Tibial artery (tissue), 4 donors: ENCODE measurements at regions not wholly inside any gene's neighbourhood (a gene's known extent, or its start where the extent isn't known, plus 50 kb on each side); places are given as distances from the start of the nearest gene placed in this dataset.

Experiments used
- DNase-seq, 2 donors: peaks; one replicate each; pipeline ENCODE4 v3.0.0-alpha.2; 2019
- H3K27ac ChIP-seq, 2 donors: fragments of 200-600 bp; sonication (generic) in 1 of 2; 1 replicate in 1 of 2; 2 replicates in 1 of 2; pipeline ENCODE4 v1.5.1; 2018 to 2019; ENCODE audit warnings: mild to moderate bottlenecking in 1 of 2
- H3K27me3 ChIP-seq, 2 donors: fragments of 200-600 bp; sonication (generic) in 1 of 2; one replicate each; pipeline versions ENCODE4 v1.5.1 to v1.6.0; 2016 to 2019
- H3K36me3 ChIP-seq, 3 donors: fragments of 200-600 bp; sonication (generic) in 2 of 3; one replicate each; pipeline ENCODE4 v1.5.1; 2016 to 2019; ENCODE audit warnings: mild to moderate bottlenecking in 2 of 3
- H3K4me1 ChIP-seq, 4 donors: fragments of 200-600 bp; sonication (generic) in 2 of 4; 1 replicate in 3 of 4; 2 replicates in 1 of 4; pipeline ENCODE4 v1.5.1; 2016 to 2019
- H3K4me3 ChIP-seq, 2 donors: fragments of 200-600 bp; sonication (generic) in 1 of 2; 1 replicate in 1 of 2; 2 replicates in 1 of 2; pipeline ENCODE4 v1.5.1; 2018 to 2019; ENCODE audit warnings: mild to moderate bottlenecking in 2 of 2
- H3K9me3 ChIP-seq, 3 donors: fragments of 200-600 bp; sonication (generic) in 1 of 3; one replicate each; pipeline ENCODE4 v1.5.1; 2016 to 2019
- intact Hi-C: fragments of 100-400 bp; cut with DNase I; formaldehyde crosslinking; loops from one replicate; pipeline ENCODE4 v1.15.0; 2023; ENCODE audit warnings: low total_unique reads
- TF ChIP-seq, protein P1 (sequence below), 2 experiments: fragments of 200-600 bp in 1 of 2; fragments of 450-650 bp in 1 of 2; IDR thresholded peaks; one replicate each; pipeline ENCODE4 v1.5.1; 2017 to 2019; ENCODE audit warnings: antibody characterized with exemption in 2 of 2, mild to moderate bottlenecking in 1 of 2, moderate library complexity in 1 of 2

DNA sequence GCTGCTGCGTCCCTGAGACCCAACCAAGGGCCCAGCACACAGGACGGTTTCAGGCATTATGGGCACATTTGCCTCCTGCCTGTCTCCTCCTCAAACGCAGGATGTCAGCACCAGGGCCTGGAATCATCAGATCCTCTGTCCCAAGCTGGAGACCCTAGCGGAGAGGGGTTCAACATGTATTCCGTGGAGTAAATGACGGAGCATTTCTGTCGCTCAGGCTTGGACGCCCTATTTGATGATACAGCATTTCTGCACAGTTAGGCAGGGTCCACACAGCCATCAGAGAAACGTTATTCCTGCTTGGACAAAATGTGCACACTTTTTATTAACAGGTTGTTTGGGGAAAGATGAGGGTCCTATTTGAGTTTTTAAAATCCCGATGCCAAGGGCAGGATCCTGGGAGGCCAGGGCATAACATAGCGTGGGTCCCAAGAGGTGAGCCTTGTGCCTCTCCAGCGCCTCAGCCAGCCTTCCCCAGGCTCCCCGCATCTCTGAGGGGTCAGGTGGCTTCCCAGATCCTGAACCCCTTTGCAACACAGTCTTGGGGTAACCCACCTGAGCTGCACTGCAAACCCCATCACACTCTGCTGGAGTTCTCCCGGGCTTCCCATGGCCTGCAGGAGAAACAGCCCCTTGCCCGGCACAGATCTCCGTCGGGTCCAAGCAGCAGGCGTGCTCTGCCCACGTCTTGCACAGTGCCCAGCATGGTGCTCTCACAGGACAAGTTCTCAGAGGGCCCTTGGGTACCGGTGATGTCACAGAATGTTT is 319.7 kb upstream of the MYT1L start:
- H3K27ac ChIP-seq, result no peak overlapping the region
- intact Hi-C loops, result no loop called here
- peaks cover 0 to 4% of the 10 kb centered on the region in 2 donors for H3K27me3 ChIP-seq
- peak in 1 of 2 donors; percentile 56 for DNase-seq
- peaks cover 0 to 4% (median 0%) of the 10 kb centered on the region in 3 donors for H3K9me3 ChIP-seq
- TF ChIP-seq, protein P1, sequence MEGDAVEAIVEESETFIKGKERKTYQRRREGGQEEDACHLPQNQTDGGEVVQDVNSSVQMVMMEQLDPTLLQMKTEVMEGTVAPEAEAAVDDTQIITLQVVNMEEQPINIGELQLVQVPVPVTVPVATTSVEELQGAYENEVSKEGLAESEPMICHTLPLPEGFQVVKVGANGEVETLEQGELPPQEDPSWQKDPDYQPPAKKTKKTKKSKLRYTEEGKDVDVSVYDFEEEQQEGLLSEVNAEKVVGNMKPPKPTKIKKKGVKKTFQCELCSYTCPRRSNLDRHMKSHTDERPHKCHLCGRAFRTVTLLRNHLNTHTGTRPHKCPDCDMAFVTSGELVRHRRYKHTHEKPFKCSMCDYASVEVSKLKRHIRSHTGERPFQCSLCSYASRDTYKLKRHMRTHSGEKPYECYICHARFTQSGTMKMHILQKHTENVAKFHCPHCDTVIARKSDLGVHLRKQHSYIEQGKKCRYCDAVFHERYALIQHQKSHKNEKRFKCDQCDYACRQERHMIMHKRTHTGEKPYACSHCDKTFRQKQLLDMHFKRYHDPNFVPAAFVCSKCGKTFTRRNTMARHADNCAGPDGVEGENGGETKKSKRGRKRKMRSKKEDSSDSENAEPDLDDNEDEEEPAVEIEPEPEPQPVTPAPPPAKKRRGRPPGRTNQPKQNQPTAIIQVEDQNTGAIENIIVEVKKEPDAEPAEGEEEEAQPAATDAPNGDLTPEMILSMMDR (IDR thresholded peaks at IDR 0.05), result no peak
- no peaks in the 10 kb centered on the region for H3K36me3 ChIP-seq
- no peaks in the 10 kb centered on the region for H3K4me1 ChIP-seq
- no peak overlapping the region for H3K4me3 ChIP-seq

DNA sequence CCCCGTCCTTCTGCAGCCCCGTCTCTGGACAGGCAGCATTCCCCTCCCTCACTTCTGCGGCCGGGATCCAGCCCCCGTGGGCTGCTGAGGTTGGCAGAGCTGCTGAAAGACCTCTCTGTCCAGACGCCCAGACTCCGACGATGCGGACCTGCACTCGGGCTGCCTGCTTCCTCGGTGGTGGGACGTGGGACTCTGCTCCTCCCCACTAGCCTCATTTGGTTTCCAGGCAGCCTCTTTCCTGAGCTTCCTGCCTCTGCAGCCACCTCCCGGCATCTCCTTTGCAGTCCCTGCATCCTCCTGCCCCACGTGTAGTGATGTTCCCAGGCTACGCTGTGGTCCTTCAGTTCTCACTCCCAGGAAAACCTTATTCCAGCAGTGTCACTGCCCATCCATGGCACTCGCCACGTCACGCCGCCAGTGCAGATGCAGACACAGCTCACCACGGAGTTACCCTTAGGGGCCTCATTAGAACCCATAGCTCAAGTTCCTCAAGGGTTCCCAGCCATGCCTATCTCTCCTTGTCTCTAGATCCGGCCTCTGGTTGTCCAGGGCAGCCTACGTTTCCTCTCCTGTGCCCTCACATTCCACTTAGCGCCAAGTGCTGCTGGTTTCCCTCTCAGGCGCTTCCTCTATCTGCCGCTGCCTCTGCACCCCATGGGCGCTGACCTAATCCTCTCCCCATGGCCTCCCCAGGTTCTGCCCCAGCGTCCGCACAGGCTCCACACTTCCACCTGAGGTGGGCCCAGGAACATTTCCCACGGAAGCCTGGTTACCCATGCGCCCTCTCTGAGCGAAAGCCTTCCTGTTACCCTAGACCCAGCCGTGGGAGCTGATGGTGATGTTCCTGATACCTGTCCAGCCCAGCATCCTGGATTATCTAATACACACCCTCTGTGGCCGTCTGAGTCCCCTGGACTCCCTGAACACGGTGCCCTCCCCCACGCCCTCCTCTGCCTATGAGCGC is 318.3 kb upstream of the MYT1L start:
- intact Hi-C loops, result no loop called here
- no peaks in the 10 kb centered on the region for H3K4me1 ChIP-seq

DNA sequence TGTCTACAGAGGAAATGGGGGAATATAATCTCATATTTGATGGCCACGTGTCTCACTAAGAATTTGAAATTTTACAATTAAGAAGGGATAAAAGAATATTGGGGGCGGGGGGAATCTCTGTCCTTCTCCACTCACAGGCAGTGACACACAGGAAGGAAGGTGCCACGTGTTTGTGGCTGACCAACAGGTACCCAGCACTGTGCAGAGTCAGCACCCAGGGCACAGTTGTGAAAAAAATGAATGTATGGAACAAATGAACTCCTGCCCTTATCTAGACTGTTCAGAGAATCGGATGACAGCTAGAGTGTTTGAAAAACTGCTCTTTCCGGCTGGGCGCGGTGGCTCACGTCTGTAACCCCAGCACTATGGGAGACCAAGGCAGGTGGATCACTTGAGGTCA is 317.0 kb upstream of the MYT1L start:
- H3K36me3 ChIP-seq, result no peaks in the 10 kb centered on the region
- peaks cover 0 to 9% of the 10 kb centered on the region in 2 donors for H3K27me3 ChIP-seq
- no peak overlapping the region for H3K27ac ChIP-seq
- no peaks in the 10 kb centered on the region for H3K4me1 ChIP-seq
- DNase-seq, result no peak
- H3K9me3 ChIP-seq, result peaks cover 0 to 4% (median 0%) of the 10 kb centered on the region in 3 donors
- intact Hi-C loops, result no loop called here
- no peak overlapping the region for H3K4me3 ChIP-seq
- TF ChIP-seq, protein P1 (IDR thresholded peaks at IDR 0.05), result no peak

More for the DNA sequence above, 318.3 kb upstream of the MYT1L start:
- H3K4me3 ChIP-seq, result no peak overlapping the region
- no peaks in the 10 kb centered on the region for H3K36me3 ChIP-seq
- peaks cover 0 to 4% (median 0%) of the 10 kb centered on the region in 3 donors for H3K9me3 ChIP-seq
- DNase-seq, result peak in 1 of 2 donors; percentile 54
- peaks cover 0 to 4% of the 10 kb centered on the region in 2 donors for H3K27me3 ChIP-seq
- TF ChIP-seq, protein P1 (IDR thresholded peaks at IDR 0.05), result no peak
- H3K27ac ChIP-seq, result no peak overlapping the region

DNA sequence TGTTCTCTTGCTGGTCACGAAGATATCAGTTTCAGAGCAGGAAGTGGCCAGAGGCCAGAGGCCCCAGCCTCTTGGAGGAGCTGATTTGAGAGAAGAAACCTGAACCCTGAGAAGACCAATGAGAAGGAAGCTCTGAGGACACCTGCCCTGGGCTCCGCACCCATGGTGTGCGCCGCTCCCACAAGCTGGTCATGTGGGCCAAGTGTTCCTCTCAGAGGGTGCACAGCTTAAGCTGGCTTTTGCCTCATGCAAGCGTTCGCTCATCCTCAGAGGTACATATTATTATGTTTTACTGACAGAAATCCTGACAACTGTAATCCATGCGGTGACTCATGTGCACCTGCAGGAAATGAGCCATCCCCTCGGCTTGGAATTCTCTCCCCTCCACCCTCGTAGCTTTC is 316.1 kb upstream of the MYT1L start:
- TF ChIP-seq, protein P1 (IDR thresholded peaks at IDR 0.05), result no peak
- DNase-seq, result no peak
- Histone ChIP-seq H3K9me3 (peaks cover 0 to 4% (median 0%) of the 10 kb centered on the region in 3 donors), H3K27ac (no peak overlapping the region), H3K27me3 (peaks cover 0 to 9% of the 10 kb centered on the region in 2 donors), H3K36me3 (no peaks in the 10 kb centered on the region), H3K4me3 (no peak overlapping the region), H3K4me1 (no peaks in the 10 kb centered on the region)
- intact Hi-C loops, result no loop called here

DNA sequence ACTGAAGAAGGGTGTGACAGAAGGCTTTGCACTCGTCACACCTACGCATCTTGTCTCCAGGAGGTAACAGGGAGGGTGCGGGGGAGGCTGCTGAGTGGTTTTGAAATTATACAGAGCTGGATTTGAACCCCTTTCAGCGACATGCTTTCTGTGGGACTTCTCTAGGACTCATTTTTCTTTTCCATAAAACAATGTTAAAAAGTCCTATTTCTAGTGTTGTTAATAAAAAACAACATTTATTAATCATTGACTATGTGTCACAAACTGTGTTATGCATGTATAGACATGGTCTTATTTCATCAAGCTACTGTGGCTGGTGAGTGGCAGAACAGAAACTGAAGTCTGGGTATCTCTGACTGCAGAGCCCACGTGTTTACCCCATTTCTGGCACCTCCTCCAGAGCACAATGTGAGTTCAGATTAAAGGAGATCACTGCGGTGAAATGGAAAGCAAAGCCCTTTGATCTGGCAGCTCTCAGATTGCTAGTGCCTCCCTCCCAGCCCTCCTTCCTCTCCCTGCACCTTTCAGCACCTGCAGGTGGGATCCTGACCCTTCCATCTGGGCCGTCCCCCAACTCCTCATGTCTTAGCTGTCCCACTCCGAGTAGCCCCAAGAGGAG is 315.5 kb upstream of the MYT1L start:
- Histone ChIP-seq H3K36me3 (no peaks in the 10 kb centered on the region), H3K27ac (no peak overlapping the region), H3K27me3 (peaks cover 0 to 15% of the 10 kb centered on the region in 2 donors), H3K9me3 (peaks cover 0 to 4% (median 0%) of the 10 kb centered on the region in 3 donors), H3K4me1 (no peaks in the 10 kb centered on the region), H3K4me3 (no peak overlapping the region)
- no peak for DNase-seq
- intact Hi-C loops, result no loop called here
- TF ChIP-seq, protein P1 (IDR thresholded peaks at IDR 0.05), result no peak
